HG03521 (cell line): ENCODE measurements at regions not wholly inside any gene's neighbourhood (a gene's known extent, or its start where the extent isn't known, plus 50 kb on each side); places are given as distances from the start of the nearest gene placed in this dataset.

Experiments used
- ATAC-seq: cut with Tn5 transposase; IDR thresholded peaks from one replicate; pipeline ENCODE4 v1.9.1; 2021; ENCODE audit warnings: mild to moderate bottlenecking, moderate library complexity; ENCODE audit not compliant: unreplicated experiment

- ATAC-seq, result no peak
Observed at GRCh38 chr20:39473536-39473935, 511.4 kb downstream of the DHX35 start.

GRCh38 chr20:39468703-39469102 is 506.6 kb downstream of the DHX35 start:
- no peak for ATAC-seq

GRCh38 chr20:39464238-39464637 is 502.1 kb downstream of the DHX35 start:
- no peak for ATAC-seq

- ATAC-seq, result no peak
Observed at GRCh38 chr20:39462416-39462945, 500.3 kb downstream of the DHX35 start.

- ATAC-seq, result no peak
Observed at GRCh38 chr20:39458452-39458851, 496.3 kb downstream of the DHX35 start.

- no peak for ATAC-seq
Observed at GRCh38 chr20:39453890-39454289, 491.7 kb downstream of the DHX35 start.

- no peak for ATAC-seq
Observed at GRCh38 chr20:39452583-39453340, 490.6 kb downstream of the DHX35 start.

GRCh38 chr20:39451386-39451785 is 489.2 kb downstream of the DHX35 start:
- ATAC-seq, result no peak

- ATAC-seq, result no peak
Observed at GRCh38 chr20:39446397-39446796, 484.3 kb downstream of the DHX35 start.

- no peak for ATAC-seq
Observed at GRCh38 chr20:39445095-39445494, 483.0 kb downstream of the DHX35 start.

GRCh38 chr20:39433466-39433865 is 471.3 kb downstream of the DHX35 start:
- no peak for ATAC-seq

GRCh38 chr20:39431091-39431880 is 469.1 kb downstream of the DHX35 start:
- no peak for ATAC-seq

GRCh38 chr20:39429726-39430125 is 467.6 kb downstream of the DHX35 start:
- ATAC-seq, result no peak

- ATAC-seq, result no peak
Observed at GRCh38 chr20:39424962-39425678, 463.0 kb downstream of the DHX35 start.

GRCh38 chr20:39421571-39422105 is 459.5 kb downstream of the DHX35 start:
- ATAC-seq, result no peak

- ATAC-seq, result no peak
Observed at GRCh38 chr20:39412091-39412490, 449.9 kb downstream of the DHX35 start.

GRCh38 chr20:39399463-39399862 is 437.3 kb downstream of the DHX35 start:
- no peak for ATAC-seq

- ATAC-seq, result no peak
Observed at GRCh38 chr20:39398656-39399055, 436.5 kb downstream of the DHX35 start.

GRCh38 chr20:39397646-39398045 is 435.5 kb downstream of the DHX35 start:
- ATAC-seq, result no peak

GRCh38 chr20:39395478-39396291 is 433.5 kb downstream of the DHX35 start:
- ATAC-seq, result no peak
